ENCODE measurements at regions not wholly inside any gene's neighbourhood (a gene's known extent, or its start where the extent isn't known, plus 50 kb on each side); places are given as distances from the start of the nearest gene placed in this dataset.

DNA sequence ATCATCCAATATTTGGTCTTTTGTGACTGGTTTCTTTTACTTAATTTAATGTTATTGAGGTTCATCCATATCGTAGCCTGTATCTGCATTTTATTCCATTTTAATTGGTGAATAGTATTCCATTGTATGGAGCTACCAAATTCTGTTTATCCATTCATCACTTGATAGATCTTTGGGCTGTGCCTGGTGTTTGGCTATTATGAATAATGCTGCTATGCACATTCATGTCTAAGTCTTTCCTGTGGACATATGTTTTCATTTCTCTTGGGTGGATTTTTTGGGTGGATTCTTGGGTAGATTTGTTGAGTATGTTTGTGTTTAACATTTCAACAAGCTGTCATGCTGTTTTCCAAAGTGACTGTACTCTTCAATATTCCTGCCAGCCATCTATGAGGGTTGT lies 52.5 kb upstream of the NEDD4L start:
- Histone ChIP-seq H3K9me2 (no peaks in the 10 kb centered on the region), H4K20me1 (ENCODE audit: insufficient read depth) (no peaks in the 10 kb centered on the region), H3K9me3 (no peaks in the 10 kb centered on the region), H3K79me2 (ENCODE audit: insufficient read depth) (no peaks in the 10 kb centered on the region), H3K4me2 (no peak overlapping the region), H2AFZ (ENCODE audit: low read depth) (no peak overlapping the region), H3K27me3 (ENCODE audit: insufficient read depth) (no peaks in the 10 kb centered on the region), H3K9ac (no peak overlapping the region), H3K36me3 (replicated peaks in 1 of 2; ENCODE audit: control insufficient read depth in 1 of 2, insufficient read depth in 2 of 2, low read length in 1 of 2) (no peaks in the 10 kb centered on the region), H3K27ac (ENCODE audit: low read depth in 2 of 2, low read length in 1 of 2) (no peak overlapping the region), H3K4me1 (ENCODE audit: control insufficient read depth in 1 of 2, insufficient read depth in 2 of 2, low read depth in 1 of 2, low read length in 1 of 2) (no peaks in the 10 kb centered on the region), H3F3A (replicated peaks; ENCODE audit: insufficient read depth) (no peaks in the 10 kb centered on the region), H3K4me3 (ENCODE audit: low read depth in 2 of 2, low read length in 1 of 2) (no peak overlapping the region)
- WGBS (ENCODE audit: low lambda C conversion rate), result 59% methylated on average over 1 of the region's 1 CpG
- POLR2A ChIA-PET, result no interaction called here
- CTCF ChIA-PET, result no interaction called here
- no peak for TF ChIP-seq RXRA (IDR thresholded peaks at IDR 0.05; ENCODE audit: borderline replicate concordance, low read depth)
- TF ChIP-seq, protein P1, sequence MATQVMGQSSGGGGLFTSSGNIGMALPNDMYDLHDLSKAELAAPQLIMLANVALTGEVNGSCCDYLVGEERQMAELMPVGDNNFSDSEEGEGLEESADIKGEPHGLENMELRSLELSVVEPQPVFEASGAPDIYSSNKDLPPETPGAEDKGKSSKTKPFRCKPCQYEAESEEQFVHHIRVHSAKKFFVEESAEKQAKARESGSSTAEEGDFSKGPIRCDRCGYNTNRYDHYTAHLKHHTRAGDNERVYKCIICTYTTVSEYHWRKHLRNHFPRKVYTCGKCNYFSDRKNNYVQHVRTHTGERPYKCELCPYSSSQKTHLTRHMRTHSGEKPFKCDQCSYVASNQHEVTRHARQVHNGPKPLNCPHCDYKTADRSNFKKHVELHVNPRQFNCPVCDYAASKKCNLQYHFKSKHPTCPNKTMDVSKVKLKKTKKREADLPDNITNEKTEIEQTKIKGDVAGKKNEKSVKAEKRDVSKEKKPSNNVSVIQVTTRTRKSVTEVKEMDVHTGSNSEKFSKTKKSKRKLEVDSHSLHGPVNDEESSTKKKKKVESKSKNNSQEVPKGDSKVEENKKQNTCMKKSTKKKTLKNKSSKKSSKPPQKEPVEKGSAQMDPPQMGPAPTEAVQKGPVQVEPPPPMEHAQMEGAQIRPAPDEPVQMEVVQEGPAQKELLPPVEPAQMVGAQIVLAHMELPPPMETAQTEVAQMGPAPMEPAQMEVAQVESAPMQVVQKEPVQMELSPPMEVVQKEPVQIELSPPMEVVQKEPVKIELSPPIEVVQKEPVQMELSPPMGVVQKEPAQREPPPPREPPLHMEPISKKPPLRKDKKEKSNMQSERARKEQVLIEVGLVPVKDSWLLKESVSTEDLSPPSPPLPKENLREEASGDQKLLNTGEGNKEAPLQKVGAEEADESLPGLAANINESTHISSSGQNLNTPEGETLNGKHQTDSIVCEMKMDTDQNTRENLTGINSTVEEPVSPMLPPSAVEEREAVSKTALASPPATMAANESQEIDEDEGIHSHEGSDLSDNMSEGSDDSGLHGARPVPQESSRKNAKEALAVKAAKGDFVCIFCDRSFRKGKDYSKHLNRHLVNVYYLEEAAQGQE (IDR thresholded peaks at IDR 0.05; ENCODE audit: low read depth, low read length), result no peak
- no peak for TF ChIP-seq POLR2AphosphoS5 (IDR thresholded peaks at IDR 0.05; ENCODE audit: low read depth, low read length)
- no peak for TF ChIP-seq TAF1 (IDR thresholded peaks at IDR 0.05; ENCODE audit: borderline replicate concordance, low read depth, low read length)
- no peak for TF ChIP-seq FOXM1 (IDR thresholded peaks at IDR 0.05; ENCODE audit: low read depth)
- TF ChIP-seq, protein P2, sequence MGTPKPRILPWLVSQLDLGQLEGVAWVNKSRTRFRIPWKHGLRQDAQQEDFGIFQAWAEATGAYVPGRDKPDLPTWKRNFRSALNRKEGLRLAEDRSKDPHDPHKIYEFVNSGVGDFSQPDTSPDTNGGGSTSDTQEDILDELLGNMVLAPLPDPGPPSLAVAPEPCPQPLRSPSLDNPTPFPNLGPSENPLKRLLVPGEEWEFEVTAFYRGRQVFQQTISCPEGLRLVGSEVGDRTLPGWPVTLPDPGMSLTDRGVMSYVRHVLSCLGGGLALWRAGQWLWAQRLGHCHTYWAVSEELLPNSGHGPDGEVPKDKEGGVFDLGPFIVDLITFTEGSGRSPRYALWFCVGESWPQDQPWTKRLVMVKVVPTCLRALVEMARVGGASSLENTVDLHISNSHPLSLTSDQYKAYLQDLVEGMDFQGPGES (IDR thresholded peaks at IDR 0.05; ENCODE audit: low read depth, low read length), result no peak
- TF ChIP-seq TEAD4 (IDR thresholded peaks at IDR 0.05; ENCODE audit: borderline replicate concordance, insufficient read depth), result no peak
- TF ChIP-seq EP300 (IDR thresholded peaks at IDR 0.05; ENCODE audit: borderline replicate concordance in 1 of 2, low read depth in 1 of 2, low read length in 1 of 2), result no peak
- TF ChIP-seq, protein P3, sequence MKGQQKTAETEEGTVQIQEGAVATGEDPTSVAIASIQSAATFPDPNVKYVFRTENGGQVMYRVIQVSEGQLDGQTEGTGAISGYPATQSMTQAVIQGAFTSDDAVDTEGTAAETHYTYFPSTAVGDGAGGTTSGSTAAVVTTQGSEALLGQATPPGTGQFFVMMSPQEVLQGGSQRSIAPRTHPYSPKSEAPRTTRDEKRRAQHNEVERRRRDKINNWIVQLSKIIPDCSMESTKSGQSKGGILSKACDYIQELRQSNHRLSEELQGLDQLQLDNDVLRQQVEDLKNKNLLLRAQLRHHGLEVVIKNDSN (IDR thresholded peaks at IDR 0.05; ENCODE audit: borderline replicate concordance, low read depth), result no peak
- TF ChIP-seq YY1 (IDR thresholded peaks at IDR 0.05; ENCODE audit: low read depth), result no peak
- TF ChIP-seq NFIC (IDR thresholded peaks at IDR 0.05; ENCODE audit: borderline replicate concordance), result no peak
- TF ChIP-seq NRF1 (IDR thresholded peaks at IDR 0.05; ENCODE audit: low read depth, low read length), result no peak
- no peak for DNase-seq

DNA sequence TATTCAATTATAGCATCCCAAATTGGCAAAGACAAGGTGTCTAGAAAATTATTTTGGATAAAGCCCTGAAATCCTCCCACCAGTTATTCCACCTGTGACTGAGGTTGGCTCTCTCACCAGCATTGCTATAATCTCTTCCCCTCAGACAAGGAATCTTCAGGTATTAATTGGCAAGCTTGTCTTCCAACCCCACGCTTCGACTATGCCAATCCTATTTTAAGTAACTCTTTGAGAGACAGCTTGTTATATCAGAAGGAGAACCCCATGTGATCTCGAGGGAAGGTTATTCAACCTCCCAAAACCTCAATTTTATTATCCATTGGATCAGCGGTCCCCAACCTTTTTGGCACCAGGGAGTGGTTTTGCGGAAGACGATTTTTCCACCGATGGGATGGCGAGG lies 54.5 kb upstream of the NEDD4L start:
- H2AFZ ChIP-seq (ENCODE audit: low read depth), result no peak overlapping the region
- POLR2A ChIA-PET, result no interaction called here
- TF ChIP-seq SIN3A (IDR thresholded peaks at IDR 0.05; ENCODE audit: borderline replicate concordance, low read depth, low read length) (no peak), TCF12 (IDR thresholded peaks at IDR 0.05) (no peak), TEAD4 (IDR thresholded peaks at IDR 0.05; ENCODE audit: borderline replicate concordance, insufficient read depth) (no peak), POLR2AphosphoS5 (IDR thresholded peaks at IDR 0.05; ENCODE audit: low read depth, low read length) (no peak), ELF1 (IDR thresholded peaks at IDR 0.05) (no peak), EP300 (IDR thresholded peaks at IDR 0.05; ENCODE audit: borderline replicate concordance in 1 of 2, low read depth in 1 of 2, low read length in 1 of 2) (no peak), RCOR1 (IDR thresholded peaks at IDR 0.05; ENCODE audit: low read length) (no peak), MEF2A (IDR thresholded peaks at IDR 0.05; ENCODE audit: borderline replicate concordance, low read depth) (no peak), MXI1 (IDR thresholded peaks at IDR 0.05; ENCODE audit: low read depth, low read length) (no peak), RXRA (IDR thresholded peaks at IDR 0.05; ENCODE audit: borderline replicate concordance, low read depth) (no peak)
- TF ChIP-seq, protein P3 (IDR thresholded peaks at IDR 0.05; ENCODE audit: borderline replicate concordance, low read depth), result no peak
- TF ChIP-seq, protein P1 (IDR thresholded peaks at IDR 0.05; ENCODE audit: low read depth, low read length), result no peak

More for the DNA sequence above, 54.5 kb upstream of the NEDD4L start:
- no peak overlapping the region for H3K27ac ChIP-seq (ENCODE audit: low read depth in 2 of 2, low read length in 1 of 2)
- H3F3A ChIP-seq (replicated peaks; ENCODE audit: insufficient read depth), result no peaks in the 10 kb centered on the region
- no peak overlapping the region for H3K4me2 ChIP-seq
- no peaks in the 10 kb centered on the region for H4K20me1 ChIP-seq (ENCODE audit: insufficient read depth)
- H3K36me3 ChIP-seq (replicated peaks in 1 of 2; ENCODE audit: control insufficient read depth in 1 of 2, insufficient read depth in 2 of 2, low read length in 1 of 2), result no peaks in the 10 kb centered on the region
- 69% methylated on average over 8 of the region's 8 CpGs for WGBS (ENCODE audit: low lambda C conversion rate)
- H3K4me3 ChIP-seq (ENCODE audit: low read depth in 2 of 2, low read length in 1 of 2), result no peak overlapping the region
- CTCF ChIA-PET, result interaction anchor here (0.6 kb wide), 1 partner anchor 30 kb away, joined by 3 read pairs; no protein-coding TSS in a partner anchor
- DNase-seq, result no peak
- H3K27me3 ChIP-seq (ENCODE audit: insufficient read depth), result no peaks in the 10 kb centered on the region
- no peaks in the 10 kb centered on the region for H3K9me2 ChIP-seq
- no peaks in the 10 kb centered on the region for H3K79me2 ChIP-seq (ENCODE audit: insufficient read depth)
- no peaks in the 10 kb centered on the region for H3K9me3 ChIP-seq
- H3K4me1 ChIP-seq (ENCODE audit: control insufficient read depth in 1 of 2, insufficient read depth in 2 of 2, low read depth in 1 of 2, low read length in 1 of 2), result no peaks in the 10 kb centered on the region
- H3K9ac ChIP-seq, result no peak overlapping the region
